GM12875 (cell line): ENCODE measurements at regions not wholly inside any gene's neighbourhood (a gene's known extent, or its start where the extent isn't known, plus 50 kb on each side); places are given as distances from the start of the nearest gene placed in this dataset.

Experiments used
- H3K4me3 ChIP-seq: one replicate; pipeline ENCODE4 v1.5.1; 2011; ENCODE audit warnings: low read depth, low read length, control low read depth
- CTCF ChIP-seq: IDR thresholded peaks from 2 replicates; pipeline ENCODE4 v1.5.1; 2011; ENCODE audit warnings: low read depth, mild to moderate bottlenecking, control low read depth, inconsistent platforms, low read length, moderate library complexity, borderline replicate concordance; ENCODE audit not compliant: insufficient read depth

DNA sequence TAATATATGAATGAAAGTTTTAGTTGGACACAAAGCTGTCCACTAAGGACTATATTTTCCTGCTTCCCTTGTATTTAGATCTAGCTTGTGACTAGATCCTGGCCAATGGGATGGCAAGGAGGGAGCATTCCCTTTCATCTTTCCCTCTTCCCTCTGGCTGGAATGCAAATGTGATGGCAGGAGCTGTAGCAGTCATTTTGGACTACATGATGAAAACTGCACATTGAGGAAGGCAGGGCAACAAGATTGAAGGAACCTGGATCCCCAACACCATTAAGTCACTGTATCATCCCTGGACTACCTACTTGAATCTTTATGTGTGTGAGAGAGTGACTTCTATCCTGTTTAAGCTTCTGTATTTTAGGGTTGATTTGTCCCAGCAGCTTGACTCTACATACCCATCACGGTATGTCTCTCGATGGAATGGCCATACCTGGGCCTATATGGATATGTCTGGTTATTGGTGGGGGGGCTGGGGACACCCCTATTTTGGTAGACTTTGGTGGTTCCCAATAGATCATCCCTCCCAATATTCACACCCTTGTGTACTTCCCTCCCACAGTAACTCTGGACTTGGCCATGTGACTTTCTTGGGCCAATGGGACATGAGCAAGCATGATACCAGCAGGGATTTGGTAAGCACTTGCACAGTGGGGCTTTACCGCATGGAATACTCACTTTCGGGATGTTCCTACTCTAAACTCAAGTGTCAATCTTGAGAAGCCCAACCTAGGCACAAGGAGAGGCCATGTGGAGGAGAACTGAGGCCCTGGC, 128.5 kb downstream of the VEGFA start:
- H3K4me3 ChIP-seq: no peak overlapping the region
- no peak for TF ChIP-seq CTCF

DNA sequence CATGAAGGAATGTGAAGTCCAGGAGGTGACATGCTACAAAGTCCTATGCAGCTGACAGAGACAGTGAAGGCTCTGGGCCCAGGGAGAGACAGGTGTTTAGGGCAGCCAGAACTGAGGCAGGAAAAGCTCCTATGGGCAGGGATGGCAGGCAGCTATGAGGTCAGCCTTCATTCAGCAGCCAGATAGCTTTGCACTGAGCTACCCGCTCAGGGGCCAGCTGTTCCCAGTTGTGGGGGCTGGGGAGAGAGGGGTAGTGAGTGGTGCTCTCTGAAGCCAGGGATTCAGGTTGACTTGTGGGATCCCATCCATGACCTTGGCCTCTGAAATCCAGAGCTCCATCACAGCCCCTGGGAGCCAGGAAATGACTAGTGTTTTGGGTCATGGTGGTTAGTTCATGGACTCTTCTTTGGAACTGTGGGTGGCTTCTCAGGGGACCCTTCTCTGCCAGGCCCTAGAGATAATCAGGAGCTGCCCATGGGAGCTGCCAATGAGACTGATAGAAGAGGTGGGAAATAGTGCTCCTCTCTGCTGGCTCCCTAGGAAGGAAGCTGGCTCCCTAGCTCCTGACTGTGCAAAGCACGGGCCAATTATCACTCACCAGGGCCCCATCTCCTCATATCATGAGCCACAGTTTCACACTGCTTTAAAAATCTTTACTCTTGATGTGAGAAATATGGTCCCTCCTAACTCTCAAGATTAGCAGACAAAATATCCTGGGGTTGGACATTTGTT, 127.7 kb downstream of the VEGFA start:
- no peak overlapping the region for H3K4me3 ChIP-seq
- no peak for TF ChIP-seq CTCF

DNA sequence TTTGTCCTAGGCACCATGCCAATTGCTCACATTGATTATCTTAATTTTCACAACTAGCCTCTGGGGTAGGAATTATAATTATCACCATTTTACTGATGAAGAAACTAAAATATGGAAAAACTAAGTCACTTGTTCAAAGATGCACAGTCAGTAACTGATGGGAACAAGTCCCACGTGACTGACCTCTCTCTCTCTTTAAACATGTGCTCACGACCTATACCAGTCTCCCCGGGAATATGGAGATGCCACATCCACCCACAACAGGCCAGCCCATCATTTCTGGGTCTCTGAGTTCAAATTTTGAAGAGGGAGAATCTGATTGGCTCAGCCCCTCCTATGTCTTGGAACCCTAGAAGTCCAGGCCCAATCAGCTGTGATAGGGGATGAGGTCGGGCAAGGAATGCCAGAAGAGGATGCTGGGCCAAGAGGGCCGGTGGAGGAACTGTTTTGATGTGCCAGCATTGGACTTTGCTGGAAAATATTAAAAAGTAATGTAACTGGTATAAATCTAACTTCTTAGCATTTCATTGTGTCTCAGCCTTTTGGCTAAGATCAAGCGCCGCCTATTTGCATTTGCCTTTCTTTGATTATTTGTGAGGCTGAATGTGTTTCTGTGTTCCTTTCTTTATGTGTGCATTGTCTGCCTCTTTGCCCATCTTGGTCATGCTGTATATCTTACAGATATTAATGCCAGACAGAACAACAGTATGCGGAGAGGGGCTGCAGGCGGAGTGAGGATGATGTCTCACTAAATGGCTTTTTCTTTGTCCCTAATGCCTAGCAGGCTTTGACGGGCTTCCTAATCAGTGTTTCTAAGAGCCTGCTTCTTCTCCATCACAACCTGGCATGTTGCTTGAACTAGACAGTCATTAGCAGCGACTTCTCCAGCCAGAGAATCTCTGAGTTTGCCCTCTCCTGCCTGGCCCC, 126.6 kb downstream of the VEGFA start:
- H3K4me3 ChIP-seq: no peak overlapping the region
- no peak for TF ChIP-seq CTCF

GRCh38 chr6:43895656-43896328, 125.8 kb downstream of the VEGFA start:
- TF ChIP-seq CTCF: no peak
- no peak overlapping the region for H3K4me3 ChIP-seq

GRCh38 chr6:43893073-43893472, 123.1 kb downstream of the VEGFA start:
- TF ChIP-seq CTCF: no peak

DNA sequence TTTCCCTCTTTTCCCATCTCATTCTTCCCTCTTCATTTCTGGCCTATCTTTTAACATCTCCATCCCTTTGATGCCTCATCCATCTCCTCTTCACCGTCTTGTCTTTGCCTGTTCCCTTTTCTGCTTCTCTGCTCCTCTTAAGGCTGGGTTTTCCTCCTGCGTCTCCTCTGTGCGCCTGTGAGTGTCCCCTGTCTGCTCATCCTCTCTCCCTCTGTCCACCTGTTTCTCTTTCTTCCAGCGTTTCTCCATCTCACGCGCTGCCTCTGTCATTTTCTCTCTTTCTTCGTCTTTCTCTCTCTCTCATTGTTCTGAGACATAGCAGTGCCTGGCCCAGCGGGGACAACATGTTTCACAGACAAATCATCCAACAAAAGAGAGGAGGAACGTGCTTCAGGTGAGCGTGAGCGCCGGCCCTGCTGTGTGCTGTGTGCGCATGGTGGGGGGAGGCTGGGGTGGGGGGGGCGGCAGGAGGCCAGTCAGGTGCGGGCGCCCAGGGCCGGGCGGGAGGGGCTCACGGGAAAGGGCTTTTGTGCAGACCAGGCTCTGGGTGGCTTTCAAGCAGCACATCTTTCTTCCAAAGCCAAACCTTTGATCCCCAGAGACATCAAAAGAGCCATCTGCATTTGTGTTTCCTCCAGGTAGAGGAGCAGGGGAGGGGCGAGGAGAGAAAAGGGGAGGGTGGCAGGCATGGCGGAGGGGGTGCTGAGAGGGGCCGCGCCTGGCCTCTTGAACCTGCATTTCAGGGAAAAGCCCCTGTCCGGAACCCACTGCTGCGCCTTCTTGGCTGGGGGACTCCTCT, 121.3 kb downstream of the VEGFA start:
- TF ChIP-seq CTCF: no peak
- no peak overlapping the region for H3K4me3 ChIP-seq

More at GRCh38 chr6:43893073-43893472, 123.1 kb downstream of the VEGFA start:
- no peak overlapping the region for H3K4me3 ChIP-seq
